HG03469 (cell line): ENCODE measurements at regions not wholly inside any gene's neighbourhood (a gene's known extent, or its start where the extent isn't known, plus 50 kb on each side); places are given as distances from the start of the nearest gene placed in this dataset.

ENCODE experiments used
- ATAC-seq: cut with Tn5 transposase; IDR thresholded peaks from one replicate; pipeline ENCODE4 v1.9.1; 2021; ENCODE audit warnings: mild to moderate bottlenecking, moderate library complexity, moderate number of reproducible peaks; ENCODE audit not compliant: unreplicated experiment

- no peak for ATAC-seq
Measured at GRCh38 chr11:92850296-92850826, 119.1 kb upstream of the MTNR1B start.

- no peak for ATAC-seq
Measured at GRCh38 chr11:92852229-92852628, 117.2 kb upstream of the MTNR1B start.

- no peak for ATAC-seq
Measured at GRCh38 chr11:92852946-92853345, 116.5 kb upstream of the MTNR1B start.

GRCh38 chr11:92854162-92854561 lies 115.3 kb upstream of the MTNR1B start:
- no peak for ATAC-seq

- no peak for ATAC-seq
Measured at GRCh38 chr11:92854952-92855351, 114.5 kb upstream of the MTNR1B start.

- no peak for ATAC-seq
Measured at GRCh38 chr11:92855607-92856405, 113.6 kb upstream of the MTNR1B start.

- ATAC-seq = no peak
Measured at GRCh38 chr11:92857407-92857806, 112.0 kb upstream of the MTNR1B start.

GRCh38 chr11:92859156-92859690 lies 110.2 kb upstream of the MTNR1B start:
- no peak for ATAC-seq

- ATAC-seq = no peak
Measured at GRCh38 chr11:92861634-92862033, 107.8 kb upstream of the MTNR1B start.

- no peak for ATAC-seq
Measured at GRCh38 chr11:92865352-92865751, 104.1 kb upstream of the MTNR1B start.

GRCh38 chr11:92866679-92867282 lies 102.7 kb upstream of the MTNR1B start:
- no peak for ATAC-seq

- no peak for ATAC-seq
Measured at GRCh38 chr11:92867913-92868619, 101.4 kb upstream of the MTNR1B start.

GRCh38 chr11:92869716-92870115 lies 99.7 kb upstream of the MTNR1B start:
- no peak for ATAC-seq

GRCh38 chr11:92870196-92870832 lies 99.1 kb upstream of the MTNR1B start:
- ATAC-seq = no peak

GRCh38 chr11:92873551-92873950 lies 95.9 kb upstream of the MTNR1B start:
- ATAC-seq = no peak

GRCh38 chr11:92875473-92875872 lies 94.0 kb upstream of the MTNR1B start:
- ATAC-seq = no peak

- no peak for ATAC-seq
Measured at GRCh38 chr11:92879086-92879485, 90.4 kb upstream of the MTNR1B start.

GRCh38 chr11:92880381-92880780 lies 89.1 kb upstream of the MTNR1B start:
- ATAC-seq = no peak

GRCh38 chr11:92881940-92882450 lies 87.5 kb upstream of the MTNR1B start:
- no peak for ATAC-seq

GRCh38 chr11:92882828-92883611 lies 86.4 kb upstream of the MTNR1B start:
- no peak for ATAC-seq
